Peyer's patch (tissue), 4 donors: ENCODE measurements at regions not wholly inside any gene's neighbourhood (a gene's known extent, or its start where the extent isn't known, plus 50 kb on each side); places are given as distances from the start of the nearest gene placed in this dataset.

Experiments
- CTCF ChIP-seq, 6 experiments: fragments of 450-650 bp in 4 of 6; fragments of 200-600 bp in 2 of 6; sonication (generic) in 1 of 6; IDR thresholded peaks; one replicate each; pipeline ENCODE4 v1.5.1; 2017 to 2019; ENCODE audit warnings: antibody characterized with exemption in 6 of 6, mild to moderate bottlenecking in 3 of 6, moderate library complexity in 1 of 6
- POLR2A ChIP-seq, 2 donors: fragments of 450-650 bp; IDR thresholded peaks; one replicate each; pipeline ENCODE4 v1.5.1; 2017; ENCODE audit warnings: antibody characterized with exemption in 2 of 2, mild to moderate bottlenecking in 2 of 2, moderate library complexity in 2 of 2

- TF ChIP-seq CTCF (IDR thresholded peaks at IDR 0.05) (no peak), POLR2A (IDR thresholded peaks at IDR 0.05) (no peak)
Measured at GRCh38 chr5:38045446-38045845, 205.6 kb upstream of the GDNF start.
